OCI-LY7 (cell line): ENCODE measurements at regions not wholly inside any gene's neighbourhood (a gene's known extent, or its start where the extent isn't known, plus 50 kb on each side); places are given as distances from the start of the nearest gene placed in this dataset.

ENCODE experiments used
- CTCF ChIP-seq: fragments of 200-600 bp; sonication (generic); conservative IDR thresholded peaks from 2 replicates; pipeline ENCODE4 v1.5.1; 2014; ENCODE audit warnings: mild to moderate bottlenecking, antibody characterized with exemption, low read length, moderate library complexity, mixed read lengths
- EZH2phosphoT487 ChIP-seq: fragments of 200-600 bp; sonication (generic); IDR thresholded peaks from 2 replicates; pipeline ENCODE4 v1.6.1; 2018; ENCODE audit warnings: low read depth, borderline replicate concordance, mild to moderate bottlenecking, mixed run types, antibody characterized with exemption, low read length, moderate library complexity, mixed read lengths

GRCh38 chr2:66242099-66242789, 192.7 kb upstream of the MEIS1 start:
- TF ChIP-seq CTCF (no peak), EZH2phosphoT487 (no peak)
